HL-60 (cell line): ENCODE measurements at regions not wholly inside any gene's neighbourhood (a gene's known extent, or its start where the extent isn't known, plus 50 kb on each side); places are given as distances from the start of the nearest gene placed in this dataset.

ENCODE experiments used
- DNase-seq, 2 experiments: peaks; one replicate each; pipeline ENCODE4 v3.0.0-alpha.2; 2010 to 2020; ENCODE audit warnings: low read depth in 1 of 2, low spot score in 1 of 2
- H3K27ac ChIP-seq: fragments of 250-450 bp; sonication (Bioruptor Pico); replicated peaks from 2 replicates; pipeline ENCODE4 v1.5.1; 2020; ENCODE audit warnings: mild to moderate bottlenecking, moderate library complexity
- H3K27me3 ChIP-seq: fragments of 250-450 bp; sonication (Bioruptor Pico); 2 replicates; pipeline ENCODE4 v1.5.1; 2021; ENCODE audit warnings: mild to moderate bottlenecking, moderate library complexity; ENCODE audit not compliant: insufficient read depth, poor library complexity, severe bottlenecking
- H3K4me3 ChIP-seq: replicated peaks from 2 replicates; pipeline ENCODE4 v1.5.1; 2011; ENCODE audit warnings: mild to moderate bottlenecking, control low read depth, low read length; ENCODE audit not compliant: insufficient read depth
- GABPA ChIP-seq: IDR thresholded peaks from 2 replicates; pipeline ENCODE4 v1.6.1; 2012; ENCODE audit warnings: low read depth
- POLR2AphosphoS5 ChIP-seq: IDR thresholded peaks from 2 replicates; pipeline ENCODE4 v1.6.1; 2012; ENCODE audit warnings: low read depth
- SPI1 ChIP-seq: IDR thresholded peaks from 2 replicates; pipeline ENCODE4 v1.6.1; 2012; ENCODE audit warnings: low read depth, mild to moderate bottlenecking, borderline replicate concordance
- TF ChIP-seq, protein P1 (sequence below): IDR thresholded peaks from 2 replicates; pipeline ENCODE4 v1.6.1; 2012; ENCODE audit warnings: low read depth; ENCODE audit not compliant: insufficient replicate concordance
- TF ChIP-seq, protein P2 (sequence below): IDR thresholded peaks from one replicate; pipeline ENCODE4 v1.5.1; 2011; ENCODE audit warnings: low read length, control low read depth, inconsistent platforms; ENCODE audit not compliant: insufficient read depth

DNA sequence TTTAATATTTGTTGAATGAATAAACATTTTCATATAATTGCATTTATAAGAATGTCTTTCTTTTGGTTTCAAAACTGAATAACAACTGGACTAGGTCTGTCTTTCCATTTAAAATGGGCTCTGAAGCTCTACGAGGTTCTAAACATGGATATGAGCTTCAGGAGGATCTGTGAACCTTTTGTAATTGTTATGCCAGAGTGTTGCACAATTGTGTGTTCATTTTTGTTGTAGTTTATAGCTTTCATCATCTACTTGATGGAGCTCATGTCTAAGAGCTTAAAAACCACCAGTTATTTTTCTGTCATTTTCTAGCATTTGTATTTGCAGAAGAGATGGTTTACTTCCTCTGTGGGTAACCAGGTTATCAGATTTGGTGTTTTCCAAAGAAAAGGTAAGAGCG, 265.7 kb upstream of the NPY start:
- no peaks in the 10 kb centered on the region for H3K27me3 ChIP-seq
- DNase-seq, result no peak
- TF ChIP-seq POLR2AphosphoS5, result no peak
- no peak for TF ChIP-seq SPI1
- TF ChIP-seq, protein P1, sequence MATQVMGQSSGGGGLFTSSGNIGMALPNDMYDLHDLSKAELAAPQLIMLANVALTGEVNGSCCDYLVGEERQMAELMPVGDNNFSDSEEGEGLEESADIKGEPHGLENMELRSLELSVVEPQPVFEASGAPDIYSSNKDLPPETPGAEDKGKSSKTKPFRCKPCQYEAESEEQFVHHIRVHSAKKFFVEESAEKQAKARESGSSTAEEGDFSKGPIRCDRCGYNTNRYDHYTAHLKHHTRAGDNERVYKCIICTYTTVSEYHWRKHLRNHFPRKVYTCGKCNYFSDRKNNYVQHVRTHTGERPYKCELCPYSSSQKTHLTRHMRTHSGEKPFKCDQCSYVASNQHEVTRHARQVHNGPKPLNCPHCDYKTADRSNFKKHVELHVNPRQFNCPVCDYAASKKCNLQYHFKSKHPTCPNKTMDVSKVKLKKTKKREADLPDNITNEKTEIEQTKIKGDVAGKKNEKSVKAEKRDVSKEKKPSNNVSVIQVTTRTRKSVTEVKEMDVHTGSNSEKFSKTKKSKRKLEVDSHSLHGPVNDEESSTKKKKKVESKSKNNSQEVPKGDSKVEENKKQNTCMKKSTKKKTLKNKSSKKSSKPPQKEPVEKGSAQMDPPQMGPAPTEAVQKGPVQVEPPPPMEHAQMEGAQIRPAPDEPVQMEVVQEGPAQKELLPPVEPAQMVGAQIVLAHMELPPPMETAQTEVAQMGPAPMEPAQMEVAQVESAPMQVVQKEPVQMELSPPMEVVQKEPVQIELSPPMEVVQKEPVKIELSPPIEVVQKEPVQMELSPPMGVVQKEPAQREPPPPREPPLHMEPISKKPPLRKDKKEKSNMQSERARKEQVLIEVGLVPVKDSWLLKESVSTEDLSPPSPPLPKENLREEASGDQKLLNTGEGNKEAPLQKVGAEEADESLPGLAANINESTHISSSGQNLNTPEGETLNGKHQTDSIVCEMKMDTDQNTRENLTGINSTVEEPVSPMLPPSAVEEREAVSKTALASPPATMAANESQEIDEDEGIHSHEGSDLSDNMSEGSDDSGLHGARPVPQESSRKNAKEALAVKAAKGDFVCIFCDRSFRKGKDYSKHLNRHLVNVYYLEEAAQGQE, result no peak
- TF ChIP-seq, protein P2, sequence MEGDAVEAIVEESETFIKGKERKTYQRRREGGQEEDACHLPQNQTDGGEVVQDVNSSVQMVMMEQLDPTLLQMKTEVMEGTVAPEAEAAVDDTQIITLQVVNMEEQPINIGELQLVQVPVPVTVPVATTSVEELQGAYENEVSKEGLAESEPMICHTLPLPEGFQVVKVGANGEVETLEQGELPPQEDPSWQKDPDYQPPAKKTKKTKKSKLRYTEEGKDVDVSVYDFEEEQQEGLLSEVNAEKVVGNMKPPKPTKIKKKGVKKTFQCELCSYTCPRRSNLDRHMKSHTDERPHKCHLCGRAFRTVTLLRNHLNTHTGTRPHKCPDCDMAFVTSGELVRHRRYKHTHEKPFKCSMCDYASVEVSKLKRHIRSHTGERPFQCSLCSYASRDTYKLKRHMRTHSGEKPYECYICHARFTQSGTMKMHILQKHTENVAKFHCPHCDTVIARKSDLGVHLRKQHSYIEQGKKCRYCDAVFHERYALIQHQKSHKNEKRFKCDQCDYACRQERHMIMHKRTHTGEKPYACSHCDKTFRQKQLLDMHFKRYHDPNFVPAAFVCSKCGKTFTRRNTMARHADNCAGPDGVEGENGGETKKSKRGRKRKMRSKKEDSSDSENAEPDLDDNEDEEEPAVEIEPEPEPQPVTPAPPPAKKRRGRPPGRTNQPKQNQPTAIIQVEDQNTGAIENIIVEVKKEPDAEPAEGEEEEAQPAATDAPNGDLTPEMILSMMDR, result no peak
- TF ChIP-seq GABPA, result no peak
- H3K27ac ChIP-seq, result no peak overlapping the region
- no peak overlapping the region for H3K4me3 ChIP-seq

DNA sequence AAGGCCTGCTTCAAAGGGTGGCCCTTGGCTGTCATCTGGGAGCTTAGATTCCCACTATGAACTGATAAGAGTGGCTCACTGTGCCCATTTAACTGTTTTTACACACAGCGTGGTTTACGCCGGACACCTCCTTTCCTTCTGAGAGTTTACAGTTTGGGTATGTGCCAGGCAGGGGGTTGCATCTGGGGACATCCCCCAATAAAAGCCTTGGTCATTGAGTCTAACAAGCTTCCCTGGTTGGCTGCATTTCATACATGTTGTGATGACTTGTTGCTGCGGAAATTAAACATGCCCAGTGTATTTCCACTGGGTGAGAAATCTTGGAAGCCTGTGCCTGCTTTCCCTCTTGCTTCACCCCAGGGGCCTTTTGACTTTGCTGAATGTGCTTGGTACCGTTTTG, 264.1 kb upstream of the NPY start:
- Histone ChIP-seq H3K27ac (no peak overlapping the region), H3K4me3 (no peak overlapping the region), H3K27me3 (no peaks in the 10 kb centered on the region)
- no peak for DNase-seq
- TF ChIP-seq SPI1, result no peak
- TF ChIP-seq POLR2AphosphoS5, result no peak
- TF ChIP-seq GABPA, result no peak
- TF ChIP-seq, protein P2, result no peak
- TF ChIP-seq, protein P1, result no peak

DNA sequence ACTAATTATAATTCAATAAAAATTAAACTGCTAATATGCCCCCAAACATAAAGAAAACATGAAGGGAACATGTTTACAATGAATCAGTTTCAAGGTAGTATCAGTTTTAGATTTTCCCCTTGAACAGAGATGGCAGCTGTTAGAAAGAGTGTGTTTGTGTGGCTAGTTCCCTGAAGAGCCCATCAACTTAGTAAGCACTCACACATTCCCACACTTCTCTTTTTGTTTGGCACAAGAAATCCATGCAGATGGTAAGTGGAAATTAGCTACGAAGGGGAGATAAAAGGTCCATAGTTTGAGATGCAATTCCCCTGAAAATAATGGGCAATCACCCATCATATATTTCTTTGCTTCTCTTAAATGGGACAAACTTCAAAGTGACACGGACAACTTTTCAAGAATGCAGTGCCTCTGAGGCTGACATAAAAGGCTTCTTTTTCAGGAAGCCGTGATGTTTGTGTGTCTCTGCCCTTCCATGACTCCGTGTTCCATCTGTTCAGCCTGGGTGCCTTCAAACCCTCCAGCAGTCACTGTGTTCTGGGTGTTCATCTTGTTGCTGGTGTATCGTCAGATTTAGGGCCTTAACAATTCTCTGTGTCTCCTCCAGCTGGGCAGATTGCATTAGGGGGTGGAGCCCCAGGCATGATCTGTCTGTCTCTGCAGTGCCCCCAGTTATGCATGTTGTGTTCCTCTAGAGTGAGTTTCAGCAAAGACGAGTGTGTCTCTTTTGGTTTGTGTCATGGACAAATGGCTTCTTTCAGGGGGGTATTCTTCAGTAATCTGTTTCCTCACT, 259.5 kb upstream of the NPY start:
- Histone ChIP-seq H3K27ac (no peak overlapping the region), H3K4me3 (no peak overlapping the region), H3K27me3 (no peaks in the 10 kb centered on the region)
- TF ChIP-seq, protein P2, result no peak
- TF ChIP-seq SPI1 (no peak), GABPA (no peak), POLR2AphosphoS5 (no peak)
- TF ChIP-seq, protein P1, result no peak
- no peak for DNase-seq
